Central memory CD8-positive, alpha-beta T cell (primary cell): ENCODE measurements at regions not wholly inside any gene's neighbourhood (a gene's known extent, or its start where the extent isn't known, plus 50 kb on each side); places are given as distances from the start of the nearest gene placed in this dataset.
"Not testable (repeated sequence)": the region's sequence is repeated elsewhere in the genome, so short reads cannot be mapped to it uniquely, and the experiment has no call there.

Experiments
- ATAC-seq: fragments of 150-1000 bp; cut with Tn5 transposase; replicated peaks from 2 replicates; pipeline ENCODE4 v1.10.0; 2022; ENCODE audit warnings: mild to moderate bottlenecking, moderate FRiP score, moderate number of reproducible peaks; ENCODE audit not compliant: poor library complexity, severe bottlenecking; ENCODE audit errors: extremely low read depth
- DNase-seq, 2 donors: peaks; one replicate each; pipeline ENCODE4 v3.0.0; 2021; ENCODE audit warnings: low spot score in 2 of 2
- H3K27ac Mint-ChIP-seq: one replicate; pipeline ENCODE4 v1.8.0; 2022; ENCODE audit warnings: low read depth, mild to moderate bottlenecking, moderate library complexity, mixed read lengths
- H3K27me3 Mint-ChIP-seq: one replicate; pipeline ENCODE4 v1.8.0; 2022; ENCODE audit warnings: mixed read lengths
- H3K36me3 Mint-ChIP-seq: one replicate; pipeline ENCODE4 v1.8.0; 2022; ENCODE audit warnings: mild to moderate bottlenecking, moderate library complexity, mixed read lengths; ENCODE audit not compliant: insufficient read depth
- H3K4me1 Mint-ChIP-seq: one replicate; pipeline ENCODE4 v1.8.0; 2022; ENCODE audit warnings: mixed read lengths
- H3K4me3 Mint-ChIP-seq: one replicate; pipeline ENCODE4 v1.8.0; 2022; ENCODE audit warnings: mild to moderate bottlenecking, moderate library complexity, mixed read lengths
- H3K9me3 Mint-ChIP-seq: one replicate; pipeline ENCODE4 v1.8.0; 2022; ENCODE audit warnings: mixed read lengths

GRCh38 chr12:83603106-83603505 lies 916.4 kb downstream of the TMTC2 start:
- H3K36me3 Mint-ChIP-seq, result peaks cover 1% of the 10 kb centered on the region
- ATAC-seq, result no peak
- H3K27me3 Mint-ChIP-seq, result no peaks in the 10 kb centered on the region
- H3K27ac Mint-ChIP-seq, result no peak overlapping the region
- H3K4me1 Mint-ChIP-seq, result no peaks in the 10 kb centered on the region
- no peak overlapping the region for H3K4me3 Mint-ChIP-seq
- peaks cover 25% of the 10 kb centered on the region for H3K9me3 Mint-ChIP-seq
- no peak for DNase-seq

DNA sequence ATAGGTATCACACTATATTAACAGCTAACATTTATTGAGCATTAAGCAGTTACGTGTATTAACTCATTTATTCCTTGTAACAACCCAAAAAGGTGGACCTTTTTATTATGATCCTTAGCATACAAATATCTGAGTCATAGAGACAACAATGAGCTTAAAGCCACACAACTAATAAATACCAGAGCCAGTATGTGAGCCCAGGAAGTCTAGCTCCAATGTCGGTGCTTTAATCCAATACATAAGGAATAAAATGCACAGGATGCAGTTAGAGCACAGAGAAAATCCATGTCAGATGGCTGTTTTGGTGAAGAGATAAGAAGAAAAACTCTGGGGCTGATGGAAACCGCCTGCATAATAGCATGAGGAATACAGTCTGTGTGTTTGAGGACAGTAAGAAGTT lies 888.6 kb downstream of the TMTC2 start:
- H3K36me3 Mint-ChIP-seq, result no peaks in the 10 kb centered on the region
- no peak overlapping the region for H3K27ac Mint-ChIP-seq
- no peak for DNase-seq
- H3K9me3 Mint-ChIP-seq, result peaks cover 14% of the 10 kb centered on the region
- H3K4me1 Mint-ChIP-seq, result no peaks in the 10 kb centered on the region
- no peak overlapping the region for H3K4me3 Mint-ChIP-seq
- ATAC-seq, result no peak
- no peaks in the 10 kb centered on the region for H3K27me3 Mint-ChIP-seq

- H3K4me1 Mint-ChIP-seq, result no peaks in the 10 kb centered on the region
- no peaks in the 10 kb centered on the region for H3K27me3 Mint-ChIP-seq
- ATAC-seq, result no peak
- peaks cover 16% of the 10 kb centered on the region for H3K9me3 Mint-ChIP-seq
- no peaks in the 10 kb centered on the region for H3K36me3 Mint-ChIP-seq
- H3K4me3 Mint-ChIP-seq, result no peak overlapping the region
- DNase-seq, result no peak
- H3K27ac Mint-ChIP-seq, result no peak overlapping the region
Observed at GRCh38 chr12:83574142-83574541, 887.4 kb downstream of the TMTC2 start.

DNA sequence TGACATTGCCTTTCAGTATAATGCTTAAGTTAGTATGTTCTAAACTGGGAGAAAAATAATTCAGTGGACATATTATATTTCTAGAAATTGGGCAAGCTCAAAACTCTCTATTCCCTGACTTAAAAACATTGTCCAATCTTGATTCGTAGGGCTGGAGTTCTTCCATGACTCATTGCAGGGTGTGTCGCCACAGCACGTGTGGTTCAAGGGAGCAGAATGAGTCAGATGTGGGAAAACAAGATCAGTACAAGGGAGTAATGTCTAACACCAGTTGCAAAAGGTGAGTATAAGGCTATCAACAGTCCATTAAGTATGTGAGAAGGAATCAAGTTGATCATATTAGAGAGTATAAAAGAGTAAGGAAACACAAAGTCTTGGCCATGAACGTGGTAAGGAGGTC lies 887.0 kb downstream of the TMTC2 start:
- Mint-ChIP-seq H3K9me3 (peaks cover 21% of the 10 kb centered on the region), H3K4me1 (no peaks in the 10 kb centered on the region), H3K27ac (no peak overlapping the region), H3K27me3 (no peaks in the 10 kb centered on the region), H3K36me3 (no peaks in the 10 kb centered on the region), H3K4me3 (no peak overlapping the region)
- DNase-seq, result no peak
- no peak for ATAC-seq

DNA sequence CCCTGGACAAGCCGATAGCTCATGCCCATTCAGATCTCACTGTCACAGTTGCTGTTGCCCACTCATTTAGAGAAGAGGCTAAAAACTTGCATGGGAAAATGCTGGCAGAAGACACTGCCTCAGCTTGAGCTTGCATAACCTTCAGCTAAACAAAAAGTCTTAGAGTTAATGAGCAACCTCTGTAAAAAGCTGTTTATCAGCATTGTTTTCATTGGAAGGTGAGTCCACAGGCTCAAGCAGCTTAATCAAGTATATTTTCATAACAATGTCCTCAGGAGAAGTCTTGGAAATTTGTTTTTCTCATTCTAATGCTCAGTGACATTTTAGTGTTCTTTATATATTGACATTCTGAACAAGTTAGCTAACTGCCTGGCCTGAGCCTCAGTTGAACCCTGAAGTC lies 872.9 kb downstream of the TMTC2 start:
- Mint-ChIP-seq H3K27ac (no peak overlapping the region), H3K4me3 (no peak overlapping the region), H3K27me3 (no peaks in the 10 kb centered on the region), H3K9me3 (peaks cover 12% of the 10 kb centered on the region), H3K36me3 (peaks cover 3% of the 10 kb centered on the region), H3K4me1 (no peaks in the 10 kb centered on the region)
- no peak for ATAC-seq
- DNase-seq, result no peak

- not testable (repeated sequence) for H3K4me3 Mint-ChIP-seq
- H3K9me3 Mint-ChIP-seq, result peaks cover 25% of the 10 kb centered on the region
Observed at GRCh38 chr12:83556040-83556439, 869.3 kb downstream of the TMTC2 start.

DNA sequence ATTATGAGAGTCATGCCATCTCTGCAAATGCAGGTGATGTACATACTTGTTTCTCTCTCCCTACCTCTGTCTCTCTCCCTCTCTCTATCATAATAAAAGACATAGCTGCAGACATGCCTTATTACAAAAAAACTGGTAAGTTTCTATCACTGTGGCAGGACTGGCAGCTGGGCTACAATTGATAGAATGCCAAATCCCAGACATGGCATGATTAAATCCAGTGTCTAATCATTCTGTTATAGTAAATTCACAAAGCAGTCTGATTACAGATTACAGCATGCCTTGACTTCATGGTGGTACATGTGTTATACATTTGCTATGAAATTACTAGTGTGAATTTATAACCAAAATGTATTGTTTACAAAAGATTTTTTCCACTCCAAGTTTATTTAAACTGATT lies 854.7 kb downstream of the TMTC2 start:
- no peaks in the 10 kb centered on the region for H3K4me1 Mint-ChIP-seq
- peaks cover 5% of the 10 kb centered on the region for H3K9me3 Mint-ChIP-seq
- no peak overlapping the region for H3K27ac Mint-ChIP-seq
- DNase-seq (no peak), ATAC-seq (no peak)
- H3K27me3 Mint-ChIP-seq, result no peaks in the 10 kb centered on the region
- H3K4me3 Mint-ChIP-seq, result no peak overlapping the region
- H3K36me3 Mint-ChIP-seq, result no peaks in the 10 kb centered on the region

More at GRCh38 chr12:83556040-83556439, 869.3 kb downstream of the TMTC2 start:
- H3K36me3 Mint-ChIP-seq, ATAC-seq, H3K4me1 Mint-ChIP-seq, DNase-seq, H3K27me3 Mint-ChIP-seq, H3K27ac Mint-ChIP-seq: not testable (repeated sequence)

- Mint-ChIP-seq H3K9me3 (no peaks in the 10 kb centered on the region), H3K27ac (no peak overlapping the region), H3K4me3 (no peak overlapping the region), H3K27me3 (no peaks in the 10 kb centered on the region), H3K36me3 (no peaks in the 10 kb centered on the region), H3K4me1 (no peaks in the 10 kb centered on the region)
- no peak for DNase-seq
- ATAC-seq, result no peak
Observed at GRCh38 chr12:83538361-83538965, 851.8 kb downstream of the TMTC2 start.

DNA sequence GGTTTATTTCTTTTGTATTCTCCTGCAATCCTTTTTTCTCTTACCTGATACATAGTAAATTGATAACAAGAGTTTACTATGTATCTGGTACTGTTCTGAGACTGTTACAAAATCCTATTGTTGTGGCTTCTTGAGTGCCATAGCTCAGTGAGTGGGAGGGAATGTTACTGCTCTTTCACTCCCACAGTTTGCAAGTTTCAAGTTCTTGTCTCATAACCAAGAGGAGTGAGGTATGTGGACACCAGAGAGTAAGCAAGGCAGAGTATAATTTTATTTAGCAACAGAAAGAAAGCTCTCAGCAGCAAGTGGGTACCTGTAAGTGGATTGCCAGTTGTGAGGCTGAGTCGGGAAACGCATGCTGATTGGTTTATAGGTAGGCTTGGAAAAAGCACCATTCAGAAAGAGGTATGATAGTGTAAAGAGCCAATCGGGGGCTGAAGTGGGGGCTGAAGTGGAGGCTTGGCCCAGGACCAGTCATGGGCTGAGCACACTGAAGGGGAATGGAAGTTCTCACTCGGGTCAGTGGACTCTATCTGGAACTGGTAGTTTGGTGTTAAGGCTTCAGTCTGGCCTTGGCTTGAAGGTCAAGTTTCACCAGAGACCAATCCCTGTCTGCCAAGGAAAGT lies 850.8 kb downstream of the TMTC2 start:
- H3K4me3 Mint-ChIP-seq, result no peak overlapping the region
- ATAC-seq (no peak), DNase-seq (no peak)
- no peaks in the 10 kb centered on the region for H3K4me1 Mint-ChIP-seq
- H3K27me3 Mint-ChIP-seq, result no peaks in the 10 kb centered on the region
- no peak overlapping the region for H3K27ac Mint-ChIP-seq
- H3K9me3 Mint-ChIP-seq, result no peaks in the 10 kb centered on the region
- no peaks in the 10 kb centered on the region for H3K36me3 Mint-ChIP-seq

DNA sequence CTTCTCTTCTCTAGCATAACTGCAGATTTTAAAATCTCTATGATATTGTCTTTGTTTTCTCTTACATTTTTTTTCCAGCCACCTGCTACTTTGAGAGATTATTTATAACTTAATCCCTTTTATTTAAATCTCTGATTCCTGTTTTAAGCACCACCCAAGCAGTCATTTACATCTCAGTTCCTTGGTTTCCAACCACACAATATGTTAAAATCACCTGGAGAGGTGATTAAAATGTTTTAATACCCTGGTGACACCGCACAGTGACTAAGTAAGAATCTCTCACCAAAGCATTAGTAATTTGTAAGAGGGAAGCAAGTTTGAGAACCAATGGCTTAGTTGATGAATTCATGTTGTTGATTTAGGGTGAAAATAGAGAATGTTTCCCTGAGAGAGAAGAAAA lies 849.8 kb downstream of the TMTC2 start:
- no peak for DNase-seq
- no peaks in the 10 kb centered on the region for H3K36me3 Mint-ChIP-seq

GRCh38 chr12:83528571-83528970 lies 841.9 kb downstream of the TMTC2 start:
- DNase-seq (no peak), ATAC-seq (no peak)
- no peaks in the 10 kb centered on the region for H3K36me3 Mint-ChIP-seq
- H3K27me3 Mint-ChIP-seq, result no peaks in the 10 kb centered on the region
- H3K27ac Mint-ChIP-seq, result no peak overlapping the region
- H3K4me3 Mint-ChIP-seq, result no peak overlapping the region
- no peaks in the 10 kb centered on the region for H3K4me1 Mint-ChIP-seq
- peaks cover 29% of the 10 kb centered on the region for H3K9me3 Mint-ChIP-seq

More for the DNA sequence above, 849.8 kb downstream of the TMTC2 start:
- Mint-ChIP-seq H3K27ac (no peak overlapping the region), H3K4me1 (no peaks in the 10 kb centered on the region), H3K4me3 (no peak overlapping the region), H3K27me3 (no peaks in the 10 kb centered on the region), H3K9me3 (no peaks in the 10 kb centered on the region)
- ATAC-seq, result no peak

- no peaks in the 10 kb centered on the region for H3K27me3 Mint-ChIP-seq
- ATAC-seq (no peak), DNase-seq (no peak)
- no peaks in the 10 kb centered on the region for H3K36me3 Mint-ChIP-seq
- no peak overlapping the region for H3K4me3 Mint-ChIP-seq
- H3K4me1 Mint-ChIP-seq, result no peaks in the 10 kb centered on the region
- H3K27ac Mint-ChIP-seq, result no peak overlapping the region
- peaks cover 36% of the 10 kb centered on the region for H3K9me3 Mint-ChIP-seq
Observed at GRCh38 chr12:83527810-83528209, 841.1 kb downstream of the TMTC2 start.

- no peaks in the 10 kb centered on the region for H3K36me3 Mint-ChIP-seq
- no peaks in the 10 kb centered on the region for H3K4me1 Mint-ChIP-seq
- no peak overlapping the region for H3K27ac Mint-ChIP-seq
- ATAC-seq (no peak), DNase-seq (no peak)
- H3K27me3 Mint-ChIP-seq, result no peaks in the 10 kb centered on the region
- peaks cover 11% of the 10 kb centered on the region for H3K9me3 Mint-ChIP-seq
- H3K4me3 Mint-ChIP-seq, result no peak overlapping the region
Observed at GRCh38 chr12:83515306-83516026, 828.8 kb downstream of the TMTC2 start.
